OCI-LY7 (cell line): ENCODE measurements at regions not wholly inside any gene's neighbourhood (a gene's known extent, or its start where the extent isn't known, plus 50 kb on each side); places are given as distances from the start of the nearest gene placed in this dataset.

ENCODE experiments used
- CTCF ChIP-seq: fragments of 200-600 bp; sonication (generic); conservative IDR thresholded peaks from 2 replicates; pipeline ENCODE4 v1.5.1; 2014; ENCODE audit warnings: mild to moderate bottlenecking, antibody characterized with exemption, low read length, moderate library complexity, mixed read lengths
- EZH2phosphoT487 ChIP-seq: fragments of 200-600 bp; sonication (generic); IDR thresholded peaks from 2 replicates; pipeline ENCODE4 v1.6.1; 2018; ENCODE audit warnings: low read depth, borderline replicate concordance, mild to moderate bottlenecking, mixed run types, antibody characterized with exemption, low read length, moderate library complexity, mixed read lengths

GRCh38 chrX:39296472-39296871 is 495.2 kb downstream of the MID1IP1 start:
- TF ChIP-seq CTCF (no peak), EZH2phosphoT487 (no peak)
